WTC11 (cell line): ENCODE measurements at regions not wholly inside any gene's neighbourhood (a gene's known extent, or its start where the extent isn't known, plus 50 kb on each side); places are given as distances from the start of the nearest gene placed in this dataset.

ENCODE experiments used
- ATAC-seq: fragments of 200-7000 bp; cut with Tn5 transposase; 2 replicates; pipeline ENCODE4 v1.10.0; 2021; ENCODE audit warnings: mild to moderate bottlenecking, moderate library complexity
- CTCF ChIA-PET: fragments of 300-600 bp; sonication (Branson Sonifier 250); formaldehyde crosslinking; loops from one replicate; lab custom pipeline; 2021; ENCODE audit warnings: antibody characterized with exemption; lab: Charles Lee
- POLR2A ChIA-PET: fragments of 350-600 bp; sonication (Branson Sonifier 250); formaldehyde crosslinking; loops from one replicate; lab custom pipeline; 2021; ENCODE audit warnings: antibody characterized with exemption; lab: Charles Lee
- DNase-seq: peaks from one replicate; pipeline ENCODE4 v3.0.0; 2021; ENCODE audit warnings: low spot score
- H3K27ac Mint-ChIP-seq: 2 replicates; pipeline ENCODE4 v1.8.0; 2021; ENCODE audit warnings: mixed read lengths
- H3K27me3 Mint-ChIP-seq: 2 replicates; pipeline ENCODE4 v1.8.0; 2021; ENCODE audit warnings: low read depth, mild to moderate bottlenecking, moderate library complexity, mixed read lengths
- H3K36me3 Mint-ChIP-seq: 2 replicates; pipeline ENCODE4 v1.8.0; 2021; ENCODE audit warnings: mixed read lengths
- H3K4me1 Mint-ChIP-seq: 2 replicates; pipeline ENCODE4 v1.8.0; 2022; ENCODE audit warnings: mixed read lengths
- H3K4me3 Mint-ChIP-seq: 2 replicates; pipeline ENCODE4 v1.8.0; 2021; ENCODE audit warnings: mild to moderate bottlenecking, moderate library complexity, mixed read lengths
- H3K9me3 Mint-ChIP-seq: 2 replicates; pipeline ENCODE4 v1.8.0; 2021; ENCODE audit warnings: mixed read lengths
- EMX1 ChIP-seq: fragments of 250-450 bp; sonication (Bioruptor Pico); IDR thresholded peaks from 2 replicates; pipeline ENCODE4 v1.8.0; 2021; ENCODE audit warnings: mild to moderate bottlenecking
- ESRRA ChIP-seq: sonication (generic); formaldehyde crosslinking; IDR thresholded peaks from 2 replicates; pipeline ENCODE4 v1.8.1; 2022; ENCODE audit warnings: mild to moderate bottlenecking, missing genetic modification reagents, borderline replicate concordance
- FOXJ3 ChIP-seq: sonication (generic); formaldehyde crosslinking; IDR thresholded peaks from 2 replicates; pipeline ENCODE4 v1.9.0; 2021; ENCODE audit warnings: missing genetic modification reagents, mild to moderate bottlenecking, borderline replicate concordance
- GRHL2 ChIP-seq: fragments of 250-450 bp; sonication (Bioruptor Pico); IDR thresholded peaks from 2 replicates; pipeline ENCODE4 v1.8.0; 2022; ENCODE audit warnings: mild to moderate bottlenecking, moderate library complexity; ENCODE audit not compliant: insufficient replicate concordance, severe bottlenecking
- JUN ChIP-seq: sonication (generic); formaldehyde crosslinking; IDR thresholded peaks from 2 replicates; pipeline ENCODE4 v1.8.0; 2023; ENCODE audit warnings: mild to moderate bottlenecking, missing genetic modification reagents
- KAT7 ChIP-seq: sonication (generic); formaldehyde crosslinking; IDR thresholded peaks from 2 replicates; pipeline ENCODE4 v1.8.1; 2023; ENCODE audit warnings: missing genetic modification reagents, mild to moderate bottlenecking, borderline replicate concordance
- MXD4 ChIP-seq: fragments of 250-450 bp; sonication (Bioruptor Pico); IDR thresholded peaks from 2 replicates; pipeline ENCODE4 v1.8.0; 2021; ENCODE audit warnings: mild to moderate bottlenecking, moderate library complexity, borderline replicate concordance
- MYBL2 ChIP-seq: sonication (generic); formaldehyde crosslinking; IDR thresholded peaks from 2 replicates; pipeline ENCODE4 v1.8.1; 2023; ENCODE audit warnings: mild to moderate bottlenecking, moderate library complexity, missing genetic modification reagents
- NR1H2 ChIP-seq: sonication (generic); formaldehyde crosslinking; IDR thresholded peaks from 2 replicates; pipeline ENCODE4 v1.9.0; 2021; ENCODE audit warnings: mild to moderate bottlenecking, moderate library complexity, missing genetic modification reagents
- OVOL2 ChIP-seq: fragments of 250-450 bp; sonication (Bioruptor Pico); IDR thresholded peaks from 2 replicates; pipeline ENCODE4 v1.9.0; 2021; ENCODE audit warnings: mild to moderate bottlenecking, borderline replicate concordance
- TEAD1 ChIP-seq: sonication (generic); formaldehyde crosslinking; IDR thresholded peaks from 2 replicates; pipeline ENCODE4 v1.8.0; 2022; ENCODE audit warnings: mild to moderate bottlenecking, missing genetic modification reagents
- TP53 ChIP-seq: sonication (generic); formaldehyde crosslinking; IDR thresholded peaks from 2 replicates; pipeline ENCODE4 v1.8.1; 2023; ENCODE audit warnings: mild to moderate bottlenecking, missing genetic modification reagents
- ZNF121 ChIP-seq: sonication (generic); formaldehyde crosslinking; IDR thresholded peaks from 2 replicates; pipeline ENCODE4 v1.8.0; 2023; ENCODE audit warnings: missing genetic modification reagents
- TF ChIP-seq, protein P1 (sequence below): sonication (generic); formaldehyde crosslinking; conservative IDR thresholded peaks from 2 replicates; pipeline ENCODE4 v1.8.1; 2023; ENCODE audit warnings: mild to moderate bottlenecking, low read depth, missing genetic modification reagents, moderate library complexity
- TF ChIP-seq, protein P2 (sequence below): sonication (generic); formaldehyde crosslinking; IDR thresholded peaks from 2 replicates; pipeline ENCODE4 v1.8.1; 2023; ENCODE audit warnings: mild to moderate bottlenecking, missing genetic modification reagents, borderline replicate concordance
- TF ChIP-seq, protein P3 (sequence below): fragments of 250-450 bp; sonication (Bioruptor Pico); IDR thresholded peaks from 2 replicates; pipeline ENCODE4 v1.9.0; 2021; ENCODE audit warnings: moderate library complexity, mild to moderate bottlenecking, inconsistent platforms, borderline replicate concordance
- TF ChIP-seq, protein P4 (sequence below): sonication (generic); formaldehyde crosslinking; IDR thresholded peaks from 2 replicates; pipeline ENCODE4 v1.8.1; 2022; ENCODE audit warnings: missing genetic modification reagents, borderline replicate concordance
- TF ChIP-seq, protein P5 (sequence below): sonication (generic); formaldehyde crosslinking; IDR thresholded peaks from 2 replicates; pipeline ENCODE4 v1.8.1; 2022; ENCODE audit warnings: mild to moderate bottlenecking, missing genetic modification reagents, moderate library complexity, borderline replicate concordance
- TF ChIP-seq, protein P6 (sequence below): sonication (generic); formaldehyde crosslinking; IDR thresholded peaks from 2 replicates; pipeline ENCODE4 v1.8.0; 2022; ENCODE audit warnings: missing genetic modification reagents

DNA sequence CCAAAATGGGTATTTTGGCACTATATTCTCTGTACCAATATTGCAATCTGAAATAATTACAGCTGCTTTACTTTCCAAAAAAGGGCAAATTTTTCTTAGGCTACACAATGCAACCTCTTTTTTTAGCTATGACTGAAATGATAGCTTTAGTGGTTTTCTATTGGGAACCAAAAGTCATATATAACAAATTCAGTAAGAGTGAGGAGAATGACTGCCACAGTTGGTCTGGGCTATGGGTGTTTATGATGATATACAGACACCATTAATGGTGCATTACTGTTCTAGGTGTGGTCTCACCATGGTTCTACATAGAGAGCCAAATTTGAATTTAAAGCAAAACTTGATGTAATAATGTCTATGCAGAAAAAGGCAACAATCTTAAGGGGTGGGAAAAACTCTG is 72.3 kb upstream of the PTBP2 start:
- H3K4me3 Mint-ChIP-seq: no peak overlapping the region
- peaks cover 20% of the 10 kb centered on the region for H3K36me3 Mint-ChIP-seq

DNA sequence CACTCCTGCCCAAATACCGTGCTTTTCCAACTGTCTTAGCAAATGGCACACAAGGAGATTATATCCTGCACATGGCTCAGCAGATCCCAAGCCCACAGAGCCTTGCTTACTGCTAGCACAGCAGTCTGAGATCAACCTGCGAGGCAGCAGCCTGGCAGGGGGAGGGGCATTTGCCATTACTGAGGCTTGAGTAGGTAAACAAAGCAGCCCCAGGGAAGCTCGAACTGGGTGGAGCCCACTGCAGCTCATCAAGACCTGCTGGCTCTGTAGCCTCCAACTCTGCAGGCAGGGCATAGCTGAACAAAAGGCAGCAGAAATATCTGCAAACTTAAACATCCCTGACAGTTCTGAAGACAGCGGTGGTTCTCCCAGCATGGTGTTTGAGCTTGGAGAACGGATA is 70.1 kb upstream of the PTBP2 start:
- peaks cover 30% of the 10 kb centered on the region for H3K36me3 Mint-ChIP-seq
- no peak overlapping the region for H3K27ac Mint-ChIP-seq
- peaks cover 44% of the 10 kb centered on the region for H3K9me3 Mint-ChIP-seq
- H3K27me3 Mint-ChIP-seq: no peaks in the 10 kb centered on the region; the same call in 1 of the 2 replicates
- DNase-seq (peak; percentile 13), ATAC-seq (no peak)
- ChIA-PET POLR2A (no interaction called here), CTCF (no interaction called here)
- H3K4me3 Mint-ChIP-seq: no peak overlapping the region
- H3K4me1 Mint-ChIP-seq: no peaks in the 10 kb centered on the region
- TF ChIP-seq, protein P1, sequence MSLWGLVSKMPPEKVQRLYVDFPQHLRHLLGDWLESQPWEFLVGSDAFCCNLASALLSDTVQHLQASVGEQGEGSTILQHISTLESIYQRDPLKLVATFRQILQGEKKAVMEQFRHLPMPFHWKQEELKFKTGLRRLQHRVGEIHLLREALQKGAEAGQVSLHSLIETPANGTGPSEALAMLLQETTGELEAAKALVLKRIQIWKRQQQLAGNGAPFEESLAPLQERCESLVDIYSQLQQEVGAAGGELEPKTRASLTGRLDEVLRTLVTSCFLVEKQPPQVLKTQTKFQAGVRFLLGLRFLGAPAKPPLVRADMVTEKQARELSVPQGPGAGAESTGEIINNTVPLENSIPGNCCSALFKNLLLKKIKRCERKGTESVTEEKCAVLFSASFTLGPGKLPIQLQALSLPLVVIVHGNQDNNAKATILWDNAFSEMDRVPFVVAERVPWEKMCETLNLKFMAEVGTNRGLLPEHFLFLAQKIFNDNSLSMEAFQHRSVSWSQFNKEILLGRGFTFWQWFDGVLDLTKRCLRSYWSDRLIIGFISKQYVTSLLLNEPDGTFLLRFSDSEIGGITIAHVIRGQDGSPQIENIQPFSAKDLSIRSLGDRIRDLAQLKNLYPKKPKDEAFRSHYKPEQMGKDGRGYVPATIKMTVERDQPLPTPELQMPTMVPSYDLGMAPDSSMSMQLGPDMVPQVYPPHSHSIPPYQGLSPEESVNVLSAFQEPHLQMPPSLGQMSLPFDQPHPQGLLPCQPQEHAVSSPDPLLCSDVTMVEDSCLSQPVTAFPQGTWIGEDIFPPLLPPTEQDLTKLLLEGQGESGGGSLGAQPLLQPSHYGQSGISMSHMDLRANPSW: no peak
- TF ChIP-seq JUN (CRISPR knock-in tag) (no peak), NR1H2 (CRISPR knock-in tag) (no peak), ZNF121 (CRISPR knock-in tag) (no peak), TEAD1 (CRISPR knock-in tag) (no peak), GRHL2 (no peak), KAT7 (no peak), ESRRA (CRISPR knock-in tag) (no peak)
- TF ChIP-seq, protein P2, sequence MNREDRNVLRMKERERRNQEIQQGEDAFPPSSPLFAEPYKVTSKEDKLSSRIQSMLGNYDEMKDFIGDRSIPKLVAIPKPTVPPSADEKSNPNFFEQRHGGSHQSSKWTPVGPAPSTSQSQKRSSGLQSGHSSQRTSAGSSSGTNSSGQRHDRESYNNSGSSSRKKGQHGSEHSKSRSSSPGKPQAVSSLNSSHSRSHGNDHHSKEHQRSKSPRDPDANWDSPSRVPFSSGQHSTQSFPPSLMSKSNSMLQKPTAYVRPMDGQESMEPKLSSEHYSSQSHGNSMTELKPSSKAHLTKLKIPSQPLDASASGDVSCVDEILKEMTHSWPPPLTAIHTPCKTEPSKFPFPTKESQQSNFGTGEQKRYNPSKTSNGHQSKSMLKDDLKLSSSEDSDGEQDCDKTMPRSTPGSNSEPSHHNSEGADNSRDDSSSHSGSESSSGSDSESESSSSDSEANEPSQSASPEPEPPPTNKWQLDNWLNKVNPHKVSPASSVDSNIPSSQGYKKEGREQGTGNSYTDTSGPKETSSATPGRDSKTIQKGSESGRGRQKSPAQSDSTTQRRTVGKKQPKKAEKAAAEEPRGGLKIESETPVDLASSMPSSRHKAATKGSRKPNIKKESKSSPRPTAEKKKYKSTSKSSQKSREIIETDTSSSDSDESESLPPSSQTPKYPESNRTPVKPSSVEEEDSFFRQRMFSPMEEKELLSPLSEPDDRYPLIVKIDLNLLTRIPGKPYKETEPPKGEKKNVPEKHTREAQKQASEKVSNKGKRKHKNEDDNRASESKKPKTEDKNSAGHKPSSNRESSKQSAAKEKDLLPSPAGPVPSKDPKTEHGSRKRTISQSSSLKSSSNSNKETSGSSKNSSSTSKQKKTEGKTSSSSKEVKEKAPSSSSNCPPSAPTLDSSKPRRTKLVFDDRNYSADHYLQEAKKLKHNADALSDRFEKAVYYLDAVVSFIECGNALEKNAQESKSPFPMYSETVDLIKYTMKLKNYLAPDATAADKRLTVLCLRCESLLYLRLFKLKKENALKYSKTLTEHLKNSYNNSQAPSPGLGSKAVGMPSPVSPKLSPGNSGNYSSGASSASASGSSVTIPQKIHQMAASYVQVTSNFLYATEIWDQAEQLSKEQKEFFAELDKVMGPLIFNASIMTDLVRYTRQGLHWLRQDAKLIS (CRISPR knock-in tag): no peak
- TF ChIP-seq, protein P3, sequence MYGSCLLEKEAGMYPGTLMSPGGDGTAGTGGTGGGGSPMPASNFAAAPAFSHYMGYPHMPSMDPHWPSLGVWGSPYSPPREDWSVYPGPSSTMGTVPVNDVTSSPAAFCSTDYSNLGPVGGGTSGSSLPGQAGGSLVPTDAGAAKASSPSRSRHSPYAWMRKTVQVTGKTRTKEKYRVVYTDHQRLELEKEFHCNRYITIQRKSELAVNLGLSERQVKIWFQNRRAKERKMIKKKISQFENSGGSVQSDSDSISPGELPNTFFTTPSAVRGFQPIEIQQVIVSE (CRISPR knock-in tag): no peak

More for the DNA sequence above, 72.3 kb upstream of the PTBP2 start:
- no peak for ATAC-seq
- Mint-ChIP-seq H3K27ac (no peak overlapping the region), H3K9me3 (peaks cover 30% of the 10 kb centered on the region), H3K4me1 (no peaks in the 10 kb centered on the region), H3K27me3 (no peaks in the 10 kb centered on the region; the same call in 1 of the 2 replicates)
- TF ChIP-seq TEAD1 (CRISPR knock-in tag): no peak
- no peak for TF ChIP-seq NR1H2 (CRISPR knock-in tag)
- no peak for TF ChIP-seq OVOL2 (CRISPR knock-in tag)
- TF ChIP-seq TP53 (CRISPR knock-in tag): no peak
- TF ChIP-seq MXD4 (CRISPR knock-in tag): no peak
- no peak for TF ChIP-seq EMX1 (CRISPR knock-in tag)
- no peak for TF ChIP-seq FOXJ3 (CRISPR knock-in tag)
- TF ChIP-seq, protein P4, sequence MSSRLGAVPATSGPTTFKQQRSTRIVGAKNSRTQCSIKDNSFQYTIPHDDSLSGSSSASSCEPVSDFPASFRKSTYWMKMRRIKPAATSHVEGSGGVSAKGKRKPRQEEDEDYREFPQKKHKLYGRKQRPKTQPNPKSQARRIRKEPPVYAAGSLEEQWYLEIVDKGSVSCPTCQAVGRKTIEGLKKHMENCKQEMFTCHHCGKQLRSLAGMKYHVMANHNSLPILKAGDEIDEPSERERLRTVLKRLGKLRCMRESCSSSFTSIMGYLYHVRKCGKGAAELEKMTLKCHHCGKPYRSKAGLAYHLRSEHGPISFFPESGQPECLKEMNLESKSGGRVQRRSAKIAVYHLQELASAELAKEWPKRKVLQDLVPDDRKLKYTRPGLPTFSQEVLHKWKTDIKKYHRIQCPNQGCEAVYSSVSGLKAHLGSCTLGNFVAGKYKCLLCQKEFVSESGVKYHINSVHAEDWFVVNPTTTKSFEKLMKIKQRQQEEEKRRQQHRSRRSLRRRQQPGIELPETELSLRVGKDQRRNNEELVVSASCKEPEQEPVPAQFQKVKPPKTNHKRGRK (CRISPR knock-in tag): no peak
- TF ChIP-seq, protein P5, sequence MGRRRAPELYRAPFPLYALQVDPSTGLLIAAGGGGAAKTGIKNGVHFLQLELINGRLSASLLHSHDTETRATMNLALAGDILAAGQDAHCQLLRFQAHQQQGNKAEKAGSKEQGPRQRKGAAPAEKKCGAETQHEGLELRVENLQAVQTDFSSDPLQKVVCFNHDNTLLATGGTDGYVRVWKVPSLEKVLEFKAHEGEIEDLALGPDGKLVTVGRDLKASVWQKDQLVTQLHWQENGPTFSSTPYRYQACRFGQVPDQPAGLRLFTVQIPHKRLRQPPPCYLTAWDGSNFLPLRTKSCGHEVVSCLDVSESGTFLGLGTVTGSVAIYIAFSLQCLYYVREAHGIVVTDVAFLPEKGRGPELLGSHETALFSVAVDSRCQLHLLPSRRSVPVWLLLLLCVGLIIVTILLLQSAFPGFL: no peak
- TF ChIP-seq MYBL2 (CRISPR knock-in tag): no peak
- TF ChIP-seq, protein P6, sequence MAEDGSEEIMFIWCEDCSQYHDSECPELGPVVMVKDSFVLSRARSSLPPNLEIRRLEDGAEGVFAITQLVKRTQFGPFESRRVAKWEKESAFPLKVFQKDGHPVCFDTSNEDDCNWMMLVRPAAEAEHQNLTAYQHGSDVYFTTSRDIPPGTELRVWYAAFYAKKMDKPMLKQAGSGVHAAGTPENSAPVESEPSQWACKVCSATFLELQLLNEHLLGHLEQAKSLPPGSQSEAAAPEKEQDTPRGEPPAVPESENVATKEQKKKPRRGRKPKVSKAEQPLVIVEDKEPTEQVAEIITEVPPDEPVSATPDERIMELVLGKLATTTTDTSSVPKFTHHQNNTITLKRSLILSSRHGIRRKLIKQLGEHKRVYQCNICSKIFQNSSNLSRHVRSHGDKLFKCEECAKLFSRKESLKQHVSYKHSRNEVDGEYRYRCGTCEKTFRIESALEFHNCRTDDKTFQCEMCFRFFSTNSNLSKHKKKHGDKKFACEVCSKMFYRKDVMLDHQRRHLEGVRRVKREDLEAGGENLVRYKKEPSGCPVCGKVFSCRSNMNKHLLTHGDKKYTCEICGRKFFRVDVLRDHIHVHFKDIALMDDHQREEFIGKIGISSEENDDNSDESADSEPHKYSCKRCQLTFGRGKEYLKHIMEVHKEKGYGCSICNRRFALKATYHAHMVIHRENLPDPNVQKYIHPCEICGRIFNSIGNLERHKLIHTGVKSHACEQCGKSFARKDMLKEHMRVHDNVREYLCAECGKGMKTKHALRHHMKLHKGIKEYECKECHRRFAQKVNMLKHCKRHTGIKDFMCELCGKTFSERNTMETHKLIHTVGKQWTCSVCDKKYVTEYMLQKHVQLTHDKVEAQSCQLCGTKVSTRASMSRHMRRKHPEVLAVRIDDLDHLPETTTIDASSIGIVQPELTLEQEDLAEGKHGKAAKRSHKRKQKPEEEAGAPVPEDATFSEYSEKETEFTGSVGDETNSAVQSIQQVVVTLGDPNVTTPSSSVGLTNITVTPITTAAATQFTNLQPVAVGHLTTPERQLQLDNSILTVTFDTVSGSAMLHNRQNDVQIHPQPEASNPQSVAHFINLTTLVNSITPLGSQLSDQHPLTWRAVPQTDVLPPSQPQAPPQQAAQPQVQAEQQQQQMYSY (CRISPR knock-in tag): no peak
- no peak for DNase-seq
- ChIA-PET POLR2A (no interaction called here), CTCF (no interaction called here)
